ENCODE measurements at regions not wholly inside any gene's neighbourhood (a gene's known extent, or its start where the extent isn't known, plus 50 kb on each side); places are given as distances from the start of the nearest gene placed in this dataset.

- no peak for TF ChIP-seq CTCF (optimal IDR thresholded peaks at IDR 0.05 in 1 of 3, IDR thresholded peaks at IDR 0.05 in 1 of 3, conservative IDR thresholded peaks at IDR 0.05 in 1 of 3; ENCODE audit: extremely low read depth in 1 of 3, insufficient read depth in 2 of 3, low read length in 3 of 3)
- TF ChIP-seq EZH2 (IDR thresholded peaks at IDR 0.05; ENCODE audit: low read length) = no peak
Observed at GRCh38 chr16:20136446-20136968, 62.8 kb upstream of the GPR139 start.

Data from keratinocyte (primary cell).